AG09319 (cell line): ENCODE measurements at regions not wholly inside any gene's neighbourhood (a gene's known extent, or its start where the extent isn't known, plus 50 kb on each side); places are given as distances from the start of the nearest gene placed in this dataset.

Experiments used
- DNase-seq: peaks from one replicate; pipeline ENCODE4 v3.0.0-alpha.2; 2010; ENCODE audit warnings: low read depth; ENCODE audit errors: extremely low read depth
- CTCF ChIP-seq: IDR thresholded peaks from 2 replicates; pipeline ENCODE4 v1.5.1; 2011; ENCODE audit warnings: low read depth, mild to moderate bottlenecking, inconsistent platforms, low read length, moderate library complexity

- no peak for DNase-seq
- TF ChIP-seq CTCF: no peak
Observed at GRCh38 chr2:207236156-207236935, 70.6 kb upstream of the KLF7 start.

DNA sequence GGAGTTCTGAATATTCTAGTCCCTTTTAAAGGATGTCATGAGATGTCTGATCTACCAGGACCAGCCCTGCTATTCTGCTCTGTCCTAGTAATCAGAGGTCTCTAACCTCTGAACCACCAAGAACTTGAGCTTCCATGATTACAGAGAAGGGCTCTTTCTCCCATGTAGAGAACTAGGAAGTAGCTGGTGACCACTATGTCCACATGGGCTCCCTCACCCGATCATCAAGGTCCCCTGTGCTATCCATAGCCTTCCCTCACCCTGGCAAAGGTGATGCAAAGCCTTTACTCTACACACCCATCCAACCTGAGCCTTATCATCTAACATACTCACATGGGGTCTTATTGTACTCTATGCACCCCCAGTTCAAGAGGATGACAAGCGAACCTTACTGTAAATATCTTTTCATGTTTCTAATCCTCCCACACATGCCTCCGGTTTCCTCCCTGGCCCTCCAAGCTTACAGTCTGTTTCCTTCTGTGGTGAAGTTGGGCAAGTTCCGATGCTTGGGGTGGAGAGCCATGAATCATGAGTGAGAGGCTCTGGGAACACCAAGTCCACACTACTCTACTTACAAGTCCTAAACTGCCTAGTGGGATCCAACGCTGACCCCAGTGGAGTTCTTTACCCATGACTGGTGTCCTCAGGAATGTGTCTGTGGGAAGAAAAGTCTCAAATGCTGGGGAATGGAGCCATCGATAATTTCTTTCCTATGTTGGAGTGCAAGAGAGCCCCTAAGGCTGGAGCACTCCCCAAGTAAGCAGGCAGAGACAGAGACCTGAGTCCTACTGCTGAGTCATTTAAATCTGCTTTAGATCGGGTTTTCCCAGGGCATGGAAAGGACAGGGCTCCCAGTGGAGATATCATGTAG, 73.3 kb upstream of the KLF7 start:
- DNase-seq: peak; percentile 98
- TF ChIP-seq CTCF: no peak

- DNase-seq: no peak
Observed at GRCh38 chr2:207239754-207240494, 74.2 kb upstream of the KLF7 start.

GRCh38 chr2:207240649-207241048, 74.9 kb upstream of the KLF7 start:
- no peak for TF ChIP-seq CTCF
- DNase-seq: no peak

More at GRCh38 chr2:207239754-207240494, 74.2 kb upstream of the KLF7 start:
- no peak for TF ChIP-seq CTCF

- TF ChIP-seq CTCF: no peak
- no peak for DNase-seq
Observed at GRCh38 chr2:207241198-207241597, 75.5 kb upstream of the KLF7 start.

DNA sequence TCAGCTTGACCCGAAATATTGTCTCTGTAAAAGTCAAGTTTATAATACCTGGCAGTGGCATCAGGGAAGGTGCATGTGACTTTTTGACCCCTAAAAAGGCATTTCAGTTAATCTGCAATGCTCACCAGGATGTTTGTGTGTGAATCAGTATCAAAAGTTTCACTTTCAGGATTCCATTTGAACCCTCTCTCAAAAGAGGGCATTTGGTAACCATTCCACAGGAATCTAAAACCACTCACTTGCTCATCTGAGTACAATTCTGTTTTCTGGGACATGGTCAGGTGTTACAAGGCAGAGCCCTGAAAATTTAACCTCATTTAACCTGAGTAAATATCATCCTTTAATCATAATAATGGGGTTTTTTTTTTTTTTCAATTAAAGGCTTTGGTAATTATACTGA, 77.9 kb upstream of the KLF7 start:
- DNase-seq: no peak
- TF ChIP-seq CTCF: no peak
